AG10803 (cell line): ENCODE measurements at regions not wholly inside any gene's neighbourhood (a gene's known extent, or its start where the extent isn't known, plus 50 kb on each side); places are given as distances from the start of the nearest gene placed in this dataset.
A peak's percentile ranks its signal among the peaks of the same experiment; 100 is the strongest.
"Not testable (repeated sequence)": the region's sequence is repeated elsewhere in the genome, so short reads cannot be mapped to it uniquely, and the experiment has no call there.

ENCODE experiments used
- DNase-seq: peaks from one replicate; pipeline ENCODE4 v3.0.0; 2010; ENCODE audit warnings: low read depth
- H3K4me3 ChIP-seq: 2 replicates; pipeline ENCODE4 v1.5.1; 2011; ENCODE audit warnings: mild to moderate bottlenecking, low read length, control low read depth
- CTCF ChIP-seq: conservative IDR thresholded peaks from 2 replicates; pipeline ENCODE4 v1.5.1; 2011; ENCODE audit warnings: mild to moderate bottlenecking, low read length, control low read depth, inconsistent platforms

- no peak for TF ChIP-seq CTCF
- H3K4me3 ChIP-seq = no peak overlapping the region
- DNase-seq = no peak
These were observed 144.2 kb upstream of the CITED2 start for GRCh38 chr6:139518556-139519091.

- H3K4me3 ChIP-seq, DNase-seq: not testable (repeated sequence)
These were observed 143.6 kb upstream of the CITED2 start for GRCh38 chr6:139517998-139518555.

GRCh38 chr6:139515511-139515910, 141.1 kb upstream of the CITED2 start:
- no peak overlapping the region for H3K4me3 ChIP-seq
- DNase-seq = peak; percentile 84
- no peak for TF ChIP-seq CTCF

- TF ChIP-seq CTCF = no peak
- DNase-seq = no peak
- H3K4me3 ChIP-seq = no peak overlapping the region
These were observed 140.4 kb upstream of the CITED2 start for GRCh38 chr6:139514819-139515218.

GRCh38 chr6:139510040-139510790, 135.8 kb upstream of the CITED2 start:
- no peak overlapping the region for H3K4me3 ChIP-seq
- DNase-seq = no peak
- TF ChIP-seq CTCF = no peak

- no peak for TF ChIP-seq CTCF
- DNase-seq = no peak
- no peak overlapping the region for H3K4me3 ChIP-seq
These were observed 134.7 kb upstream of the CITED2 start for GRCh38 chr6:139509167-139509566.

- no peak for TF ChIP-seq CTCF
- no peak for DNase-seq
- no peak overlapping the region for H3K4me3 ChIP-seq
These were observed 134.1 kb upstream of the CITED2 start for GRCh38 chr6:139508576-139508975.
